Loucy (cell line): ENCODE measurements at regions not wholly inside any gene's neighbourhood (a gene's known extent, or its start where the extent isn't known, plus 50 kb on each side); places are given as distances from the start of the nearest gene placed in this dataset.

Source experiments
- H2AFZ ChIP-seq: fragments of 200-600 bp; sonication (generic); 2 replicates; pipeline ENCODE4 v1.6.0; 2016; ENCODE audit warnings: antibody characterized with exemption, mild to moderate bottlenecking, low read length, moderate library complexity
- H3F3A ChIP-seq: fragments of 200-600 bp; 2 replicates; pipeline ENCODE4 v1.6.0; 2016; ENCODE audit warnings: antibody characterized with exemption, low read depth, mild to moderate bottlenecking
- H3K27me3 ChIP-seq: fragments of 200-600 bp; sonication (generic); 2 replicates; pipeline ENCODE4 v1.6.1; 2014; ENCODE audit warnings: low read length, mild to moderate bottlenecking; ENCODE audit not compliant: insufficient read depth, poor library complexity, severe bottlenecking
- H3K36me3 ChIP-seq: fragments of 200-600 bp; sonication (generic); 2 replicates; pipeline ENCODE4 v1.6.1; 2016; ENCODE audit warnings: low read length; ENCODE audit not compliant: insufficient read depth
- H3K4me1 ChIP-seq: fragments of 200-600 bp; sonication (generic); 2 replicates; pipeline ENCODE4 v1.5.1; 2014; ENCODE audit warnings: low read length, mild to moderate bottlenecking; ENCODE audit not compliant: insufficient read depth, poor library complexity, severe bottlenecking
- H3K4me2 ChIP-seq: fragments of 200-600 bp; sonication (generic); 2 replicates; pipeline ENCODE4 v1.6.0; 2014; ENCODE audit warnings: antibody characterized with exemption, low read length, low read depth, mild to moderate bottlenecking; ENCODE audit not compliant: poor library complexity, severe bottlenecking
- H3K4me3 ChIP-seq: fragments of 200-600 bp; sonication (generic); 2 replicates; pipeline ENCODE4 v1.5.1; 2014; ENCODE audit warnings: low read length, mild to moderate bottlenecking, mixed read lengths; ENCODE audit not compliant: poor library complexity, severe bottlenecking
- H3K79me2 ChIP-seq: fragments of 200-600 bp; sonication (generic); 2 replicates; pipeline ENCODE4 v1.6.1; 2014; ENCODE audit warnings: low read length; ENCODE audit not compliant: insufficient read depth
- H3K9ac ChIP-seq: fragments of 200-600 bp; sonication (generic); 2 replicates; pipeline ENCODE4 v1.6.0; 2014; ENCODE audit warnings: mild to moderate bottlenecking, low read depth, low read length, moderate library complexity; ENCODE audit not compliant: poor library complexity, severe bottlenecking
- H3K9me2 ChIP-seq: fragments of 200-600 bp; sonication (generic); replicated peaks from 2 replicates; pipeline ENCODE4 v1.6.1; 2016; ENCODE audit warnings: low read depth, low read length, mixed read lengths
- H3K9me3 ChIP-seq: fragments of 200-600 bp; sonication (generic); 2 replicates; pipeline ENCODE4 v1.6.1; 2014; ENCODE audit warnings: mild to moderate bottlenecking, antibody characterized with exemption, low read length, low read depth; ENCODE audit not compliant: insufficient read depth
- H4K20me1 ChIP-seq: fragments of 200-600 bp; sonication (generic); 2 replicates; pipeline ENCODE4 v1.6.0; 2014; ENCODE audit warnings: antibody characterized with exemption, low read length, mild to moderate bottlenecking; ENCODE audit not compliant: insufficient read depth, poor library complexity, severe bottlenecking
- EZH2phosphoT487 ChIP-seq: fragments of 200-600 bp; IDR thresholded peaks from 2 replicates; pipeline ENCODE4 v1.6.1; 2018; ENCODE audit warnings: antibody characterized with exemption, mild to moderate bottlenecking, moderate library complexity, borderline replicate concordance
- TF ChIP-seq, protein P1 (sequence below): fragments of 200-600 bp; sonication (generic); conservative IDR thresholded peaks from 2 replicates; pipeline ENCODE4 v1.5.1; 2014; ENCODE audit warnings: mild to moderate bottlenecking, antibody characterized with exemption, low read length

DNA sequence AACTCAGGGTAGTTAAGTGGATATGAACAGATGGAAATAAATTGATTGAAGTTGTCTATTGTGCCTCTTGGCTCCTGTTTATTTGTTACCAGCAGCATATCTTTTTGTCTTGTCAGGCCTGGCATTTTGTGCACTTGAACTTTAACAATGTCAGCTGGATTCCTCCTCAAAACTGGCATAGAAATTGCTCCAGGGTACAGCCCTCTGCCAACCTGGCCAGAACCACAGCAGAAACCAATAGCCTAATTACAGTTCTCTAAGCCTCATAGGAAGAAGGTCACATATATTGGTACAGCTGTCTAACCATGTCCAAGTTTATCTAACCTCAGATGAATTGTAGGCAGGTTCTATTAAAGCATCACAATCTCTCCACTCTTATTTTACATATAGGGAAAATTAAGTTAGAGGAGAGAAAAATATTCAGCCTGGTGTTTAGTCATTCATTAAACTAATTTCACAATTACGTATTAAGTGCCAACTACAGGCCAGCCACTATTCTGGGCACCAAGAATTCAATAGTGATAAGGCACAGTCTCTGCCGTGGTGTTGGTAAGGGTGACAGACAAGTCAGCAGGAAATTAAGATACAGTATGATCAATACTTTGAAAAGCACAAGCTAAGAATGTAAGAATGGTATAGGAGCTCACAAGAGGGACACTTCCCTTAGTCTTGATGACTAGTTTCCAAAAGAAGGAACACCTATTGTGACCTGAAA lies 452.9 kb upstream of the NECTIN3 start:
- Histone ChIP-seq H2AFZ (no peak overlapping the region), H3K4me1 (no peaks in the 10 kb centered on the region), H3K27me3 (no peaks in the 10 kb centered on the region), H3K9ac (no peak overlapping the region), H3K36me3 (no peaks in the 10 kb centered on the region), H3K9me2 (no peaks in the 10 kb centered on the region), H3K4me3 (no peak overlapping the region), H4K20me1 (no peaks in the 10 kb centered on the region), H3K4me2 (no peak overlapping the region), H3K9me3 (no peaks in the 10 kb centered on the region), H3K79me2 (no peaks in the 10 kb centered on the region), H3F3A (no peaks in the 10 kb centered on the region)
- TF ChIP-seq, protein P1, sequence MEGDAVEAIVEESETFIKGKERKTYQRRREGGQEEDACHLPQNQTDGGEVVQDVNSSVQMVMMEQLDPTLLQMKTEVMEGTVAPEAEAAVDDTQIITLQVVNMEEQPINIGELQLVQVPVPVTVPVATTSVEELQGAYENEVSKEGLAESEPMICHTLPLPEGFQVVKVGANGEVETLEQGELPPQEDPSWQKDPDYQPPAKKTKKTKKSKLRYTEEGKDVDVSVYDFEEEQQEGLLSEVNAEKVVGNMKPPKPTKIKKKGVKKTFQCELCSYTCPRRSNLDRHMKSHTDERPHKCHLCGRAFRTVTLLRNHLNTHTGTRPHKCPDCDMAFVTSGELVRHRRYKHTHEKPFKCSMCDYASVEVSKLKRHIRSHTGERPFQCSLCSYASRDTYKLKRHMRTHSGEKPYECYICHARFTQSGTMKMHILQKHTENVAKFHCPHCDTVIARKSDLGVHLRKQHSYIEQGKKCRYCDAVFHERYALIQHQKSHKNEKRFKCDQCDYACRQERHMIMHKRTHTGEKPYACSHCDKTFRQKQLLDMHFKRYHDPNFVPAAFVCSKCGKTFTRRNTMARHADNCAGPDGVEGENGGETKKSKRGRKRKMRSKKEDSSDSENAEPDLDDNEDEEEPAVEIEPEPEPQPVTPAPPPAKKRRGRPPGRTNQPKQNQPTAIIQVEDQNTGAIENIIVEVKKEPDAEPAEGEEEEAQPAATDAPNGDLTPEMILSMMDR: no peak
- no peak for TF ChIP-seq EZH2phosphoT487

DNA sequence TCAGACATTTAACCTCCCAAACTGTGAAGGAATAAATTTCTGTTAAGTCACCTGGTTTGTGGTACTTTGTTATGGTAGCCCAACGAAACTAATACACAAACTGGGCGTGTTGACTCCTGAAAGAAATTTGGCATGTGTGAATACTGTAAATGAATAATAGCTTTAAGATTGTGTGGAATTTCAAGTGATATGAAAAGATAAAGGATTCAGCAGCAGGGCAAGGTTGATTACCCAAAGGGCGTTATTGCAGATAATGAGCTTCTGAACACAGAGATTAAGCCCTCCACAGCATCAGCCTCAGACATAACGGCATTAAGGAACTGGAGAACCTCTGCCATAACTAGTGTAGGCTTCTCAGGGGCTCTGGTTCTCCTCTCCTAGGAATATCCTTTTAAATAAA lies 451.5 kb upstream of the NECTIN3 start:
- H2AFZ ChIP-seq: no peak overlapping the region
- H3K36me3 ChIP-seq: no peaks in the 10 kb centered on the region
- no peaks in the 10 kb centered on the region for H4K20me1 ChIP-seq
- no peak overlapping the region for H3K4me3 ChIP-seq
- H3K27me3 ChIP-seq: no peaks in the 10 kb centered on the region
- no peaks in the 10 kb centered on the region for H3K4me1 ChIP-seq
- no peak overlapping the region for H3K9ac ChIP-seq
- no peaks in the 10 kb centered on the region for H3K9me3 ChIP-seq
- no peaks in the 10 kb centered on the region for H3F3A ChIP-seq
- H3K9me2 ChIP-seq: no peaks in the 10 kb centered on the region
- H3K4me2 ChIP-seq: no peak overlapping the region
- no peaks in the 10 kb centered on the region for H3K79me2 ChIP-seq
- TF ChIP-seq, protein P1: no peak
- no peak for TF ChIP-seq EZH2phosphoT487

DNA sequence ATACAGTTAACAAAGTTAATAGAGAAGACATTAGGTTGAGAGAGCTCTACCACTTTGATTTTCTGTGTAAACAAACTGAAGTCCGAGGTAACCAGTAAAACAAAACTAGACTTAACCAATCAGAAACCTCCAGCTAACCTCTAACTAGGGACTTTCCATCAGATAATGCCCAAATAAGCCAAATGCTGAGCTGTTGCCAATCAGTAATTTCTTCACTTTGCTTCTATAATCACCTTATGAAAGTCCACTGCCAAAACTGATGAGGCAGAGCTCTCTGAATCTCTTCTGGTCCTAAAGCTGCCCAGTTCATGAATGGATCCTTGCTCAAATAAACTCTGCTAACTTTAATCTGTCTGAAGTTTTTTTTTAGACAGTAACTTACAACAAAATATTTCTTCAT lies 448.0 kb upstream of the NECTIN3 start:
- Histone ChIP-seq H3K4me1 (peaks cover 12% of the 10 kb centered on the region), H2AFZ (no peak overlapping the region; the same call in 1 of the 2 replicates), H3K79me2 (no peaks in the 10 kb centered on the region), H3K4me3 (no peak overlapping the region), H3K9me3 (no peaks in the 10 kb centered on the region), H3K9me2 (no peaks in the 10 kb centered on the region), H3K9ac (no peak overlapping the region), H3K4me2 (no peak overlapping the region), H4K20me1 (no peaks in the 10 kb centered on the region), H3K27me3 (no peaks in the 10 kb centered on the region), H3F3A (no peaks in the 10 kb centered on the region), H3K36me3 (no peaks in the 10 kb centered on the region)
- TF ChIP-seq EZH2phosphoT487: no peak
- TF ChIP-seq, protein P1: no peak
